ENCODE measurements at regions not wholly inside any gene's neighbourhood (a gene's known extent, or its start where the extent isn't known, plus 50 kb on each side); places are given as distances from the start of the nearest gene placed in this dataset.
"Not testable (repeated sequence)": the region's sequence is repeated elsewhere in the genome, so short reads cannot be mapped to it uniquely, and the experiment has no call there.

DNA sequence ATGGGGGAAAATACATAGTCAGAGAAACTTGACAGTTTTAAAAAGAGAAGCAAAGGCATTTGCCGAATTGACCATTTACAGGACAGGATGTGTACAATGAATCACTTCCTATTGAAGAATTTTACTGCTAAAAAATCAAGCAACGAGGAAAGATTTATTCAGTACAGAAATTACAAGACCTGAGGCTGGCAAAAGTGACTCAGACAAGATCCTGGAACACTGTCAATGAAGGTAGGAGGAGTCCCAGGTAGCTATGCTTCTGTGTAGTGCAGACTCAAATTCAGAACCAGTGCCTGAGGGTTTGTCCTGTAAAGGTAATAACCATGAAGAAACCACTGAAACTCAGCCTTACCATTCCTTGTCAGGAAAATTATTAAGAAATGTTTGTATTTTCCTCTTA, 120.9 kb downstream of the ZMAT3 start:
- Histone ChIP-seq H3K9me3 (no peaks in the 10 kb centered on the region), H3K4me3 (no peak overlapping the region), H3K4me1 (no peaks in the 10 kb centered on the region), H3K27me3 (no peaks in the 10 kb centered on the region), H3K27ac (no peak overlapping the region), H3K36me3 (no peaks in the 10 kb centered on the region)
- TF ChIP-seq, protein P1, sequence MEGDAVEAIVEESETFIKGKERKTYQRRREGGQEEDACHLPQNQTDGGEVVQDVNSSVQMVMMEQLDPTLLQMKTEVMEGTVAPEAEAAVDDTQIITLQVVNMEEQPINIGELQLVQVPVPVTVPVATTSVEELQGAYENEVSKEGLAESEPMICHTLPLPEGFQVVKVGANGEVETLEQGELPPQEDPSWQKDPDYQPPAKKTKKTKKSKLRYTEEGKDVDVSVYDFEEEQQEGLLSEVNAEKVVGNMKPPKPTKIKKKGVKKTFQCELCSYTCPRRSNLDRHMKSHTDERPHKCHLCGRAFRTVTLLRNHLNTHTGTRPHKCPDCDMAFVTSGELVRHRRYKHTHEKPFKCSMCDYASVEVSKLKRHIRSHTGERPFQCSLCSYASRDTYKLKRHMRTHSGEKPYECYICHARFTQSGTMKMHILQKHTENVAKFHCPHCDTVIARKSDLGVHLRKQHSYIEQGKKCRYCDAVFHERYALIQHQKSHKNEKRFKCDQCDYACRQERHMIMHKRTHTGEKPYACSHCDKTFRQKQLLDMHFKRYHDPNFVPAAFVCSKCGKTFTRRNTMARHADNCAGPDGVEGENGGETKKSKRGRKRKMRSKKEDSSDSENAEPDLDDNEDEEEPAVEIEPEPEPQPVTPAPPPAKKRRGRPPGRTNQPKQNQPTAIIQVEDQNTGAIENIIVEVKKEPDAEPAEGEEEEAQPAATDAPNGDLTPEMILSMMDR (IDR thresholded peaks at IDR 0.05), result no peak
- WGBS, 2 donors, result 66 to 73% methylated on average over 2 of the region's 2 CpGs
- DNase-seq (no peak), FAIRE-seq (no peak), ATAC-seq (no peak)
- intact Hi-C loops (cut with DNase I), result no loop called here

DNA sequence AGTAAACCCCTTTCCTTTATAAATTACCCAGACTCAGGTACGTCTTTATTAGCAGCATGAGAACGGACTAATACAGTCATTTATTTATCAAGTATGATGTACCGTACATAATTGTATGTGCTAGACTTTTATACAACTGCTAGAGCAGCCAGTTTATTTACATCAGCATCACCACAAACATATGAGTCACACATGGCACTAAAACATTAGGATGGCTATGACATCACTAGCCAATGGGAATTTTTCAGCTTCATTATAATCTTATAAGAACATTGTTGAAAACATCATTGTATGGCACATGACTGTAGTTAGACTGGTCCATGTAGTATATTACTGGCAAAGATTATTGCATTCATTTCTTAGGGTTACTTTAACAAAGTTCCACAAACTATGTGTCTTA, 121.7 kb downstream of the ZMAT3 start:
- no peak for DNase-seq
- FAIRE-seq, result no peak
- Histone ChIP-seq H3K27ac (no peak overlapping the region), H3K4me3 (no peak overlapping the region), H3K4me1 (no peaks in the 10 kb centered on the region), H3K27me3 (no peaks in the 10 kb centered on the region), H3K9me3 (no peaks in the 10 kb centered on the region), H3K36me3 (no peaks in the 10 kb centered on the region)
- no peak for ATAC-seq
- TF ChIP-seq, protein P1 (IDR thresholded peaks at IDR 0.05), result no peak
- WGBS, 2 donors, result 75 to 85% methylated on average over 3 of the region's 3 CpGs
- intact Hi-C loops (cut with DNase I), result no loop called here

DNA sequence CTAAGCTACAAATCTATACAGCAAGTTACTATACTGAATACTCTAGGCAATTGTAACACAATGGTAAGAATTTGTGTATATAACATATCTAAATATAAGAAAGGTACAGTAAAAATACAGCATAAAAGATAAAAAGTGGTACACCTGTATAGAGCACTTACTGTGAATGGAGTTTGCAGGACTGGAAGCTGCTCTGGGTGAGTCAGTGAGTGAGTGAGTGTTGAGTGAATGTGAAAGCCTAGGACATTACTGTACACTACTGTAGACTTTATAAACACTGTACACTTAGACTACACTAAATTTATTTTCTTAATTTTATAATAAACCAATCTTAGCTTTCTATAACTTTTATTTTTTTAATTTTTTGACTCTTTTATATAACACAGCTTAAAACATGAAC, 123.1 kb downstream of the ZMAT3 start:
- TF ChIP-seq, protein P1 (IDR thresholded peaks at IDR 0.05), result no peak
- H3K27ac ChIP-seq, result no peak overlapping the region
- intact Hi-C loops (cut with DNase I), result no loop called here
- FAIRE-seq (no peak), DNase-seq (no peak), ATAC-seq (no peak)
- no peaks in the 10 kb centered on the region for H3K4me1 ChIP-seq
- H3K27me3 ChIP-seq, result no peaks in the 10 kb centered on the region
- no peaks in the 10 kb centered on the region for H3K36me3 ChIP-seq
- no peak overlapping the region for H3K4me3 ChIP-seq
- no peaks in the 10 kb centered on the region for H3K9me3 ChIP-seq

DNA sequence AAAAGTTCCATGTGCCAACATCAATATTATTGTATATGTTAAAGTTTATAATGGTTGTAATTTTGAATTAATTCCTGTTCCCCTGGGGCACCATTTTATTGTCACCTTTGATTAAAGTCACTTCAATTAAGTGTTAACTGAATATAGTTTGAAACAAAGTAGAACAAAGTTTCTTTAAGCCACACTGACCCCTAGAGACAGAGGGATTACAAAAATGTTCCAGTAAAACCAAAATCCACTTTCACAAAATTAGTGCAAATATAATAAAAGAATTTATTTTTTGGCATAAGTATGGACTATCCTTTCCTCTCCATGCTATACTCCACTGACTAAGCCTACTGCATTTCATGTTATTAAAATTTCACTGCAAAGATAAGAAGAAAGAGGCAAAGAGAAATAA, 123.9 kb downstream of the ZMAT3 start:
- Histone ChIP-seq H3K27ac (no peak overlapping the region), H3K27me3 (no peaks in the 10 kb centered on the region), H3K36me3 (no peaks in the 10 kb centered on the region), H3K4me3 (no peak overlapping the region), H3K9me3 (no peaks in the 10 kb centered on the region), H3K4me1 (no peaks in the 10 kb centered on the region)
- FAIRE-seq (no peak), DNase-seq (no peak), ATAC-seq (no peak)
- intact Hi-C loops (cut with DNase I), result no loop called here
- TF ChIP-seq, protein P1 (IDR thresholded peaks at IDR 0.05), result no peak

DNA sequence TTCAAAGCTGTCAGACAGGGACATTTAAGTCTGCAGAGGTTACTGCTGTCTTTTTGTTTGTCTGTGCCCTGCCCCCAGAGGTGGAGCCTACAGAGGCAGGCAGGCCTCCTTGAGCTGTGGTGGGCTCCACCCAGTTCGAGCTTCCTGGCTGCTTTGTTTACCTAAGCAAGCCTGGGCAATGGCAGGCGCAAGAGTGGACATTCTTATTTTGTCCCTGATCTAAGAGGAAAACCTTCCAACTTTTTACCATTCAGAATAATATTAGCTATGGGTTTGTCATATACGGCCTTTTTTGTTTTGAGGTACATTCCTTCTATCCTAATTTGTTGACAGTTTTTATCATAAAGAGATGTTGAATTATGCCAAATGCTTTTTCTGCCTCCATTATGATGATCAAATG, 129.3 kb downstream of the ZMAT3 start:
- H3K4me3 ChIP-seq; H3K9me3 ChIP-seq; DNase-seq; H3K4me1 ChIP-seq; FAIRE-seq; H3K36me3 ChIP-seq; ATAC-seq; intact Hi-C loops (cut with DNase I); H3K27me3 ChIP-seq; H3K27ac ChIP-seq: not testable (repeated sequence)
- 27 to 35% methylated on average over 3 of the region's 3 CpGs for WGBS, 2 donors

DNA sequence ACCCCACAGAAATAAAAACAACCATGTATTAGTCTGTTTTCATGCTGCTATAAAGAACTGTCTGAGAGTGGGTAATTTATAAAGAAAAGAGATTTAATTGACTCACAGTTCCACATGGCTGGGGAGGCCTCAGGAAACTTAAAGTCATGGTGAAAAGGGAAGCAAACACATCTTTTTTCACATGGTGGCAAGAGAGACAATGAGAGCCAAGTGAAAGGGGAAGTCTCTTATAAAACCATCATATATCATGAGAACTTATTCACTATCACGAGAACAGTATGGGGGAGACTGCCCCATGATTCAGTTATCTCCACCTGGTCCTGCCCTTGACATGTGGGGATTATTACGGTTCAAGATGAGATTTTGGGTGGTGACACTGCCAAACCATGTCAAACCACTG, 141.5 kb downstream of the ZMAT3 start:
- TF ChIP-seq, protein P1 (IDR thresholded peaks at IDR 0.05), result no peak
- Histone ChIP-seq H3K9me3 (no peaks in the 10 kb centered on the region), H3K4me1 (no peaks in the 10 kb centered on the region), H3K27me3 (no peaks in the 10 kb centered on the region), H3K36me3 (no peaks in the 10 kb centered on the region), H3K4me3 (no peak overlapping the region), H3K27ac (no peak overlapping the region)
- no peak for FAIRE-seq
- intact Hi-C loops (cut with DNase I), result no loop called here
- DNase-seq, result no peak
- WGBS, 2 donors, result 49 to 67% methylated on average over 2 of the region's 2 CpGs
- ATAC-seq, result no peak
